ENCODE measurements at regions not wholly inside any gene's neighbourhood (a gene's known extent, or its start where the extent isn't known, plus 50 kb on each side); places are given as distances from the start of the nearest gene placed in this dataset.

DNA sequence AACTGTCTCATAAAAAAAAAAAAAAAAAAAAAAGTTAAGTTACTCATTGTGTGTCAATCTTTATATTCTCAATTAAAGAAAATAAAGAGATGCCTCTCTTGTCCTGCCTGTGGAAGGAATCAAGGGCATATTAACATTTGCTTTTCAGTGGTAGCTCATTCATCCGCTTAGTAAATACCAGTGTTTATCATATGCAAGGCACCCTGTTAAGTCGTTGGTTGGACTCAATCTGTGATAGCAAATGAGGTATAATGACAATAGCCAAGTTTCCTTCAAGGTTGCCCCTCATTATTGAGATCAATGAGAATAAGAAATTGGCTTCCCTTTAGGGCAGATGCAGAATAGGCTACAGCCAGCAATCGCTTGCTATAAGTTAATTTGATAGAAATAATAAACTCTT lies 812.7 kb upstream of the COBL start:
- Histone ChIP-seq H3K27ac (ENCODE audit: low read depth, low read length) (no peak overlapping the region), H4K20me1 (replicated peaks in 1 of 2; ENCODE audit: control insufficient read depth in 1 of 2, insufficient read depth in 2 of 2, low read length in 2 of 2) (no peaks in the 10 kb centered on the region), H2AK5ac (ENCODE audit: low read depth, low read length) (no peak overlapping the region), H3K9ac (replicated peaks in 1 of 4; ENCODE audit: extremely low read depth in 1 of 4, low read depth in 3 of 4, low read length in 3 of 4) (no peak overlapping the region), H3K27me3 (replicated peaks in 1 of 4; ENCODE audit: control insufficient read depth in 3 of 4, extremely low read depth in 1 of 4, insufficient read depth in 3 of 4, low read length in 3 of 4) (no peaks in the 10 kb centered on the region), H3K36me3 (ENCODE audit: control insufficient read depth in 2 of 4, insufficient read depth in 4 of 4, low read length in 3 of 4) (no peaks in the 10 kb centered on the region), H3K4me1 (replicated peaks in 1 of 4; ENCODE audit: control insufficient read depth in 3 of 4, insufficient read depth in 4 of 4, low read length in 3 of 4) (peaks cover 0 to 5% (median 0%) of the 10 kb centered on the region in 4 experiments; a peak in 1 of 7 replicates), H3K4me2 (ENCODE audit: insufficient read depth in 1 of 2, low read depth in 2 of 2, low read length in 2 of 2) (no peak overlapping the region), H2BK120ac (replicated peaks; ENCODE audit: low read depth, low read length) (no peak overlapping the region), H4K91ac (replicated peaks; ENCODE audit: insufficient read length, low read length) (no peak overlapping the region), H2AFZ (ENCODE audit: low read length) (no peak overlapping the region), H2BK5ac (ENCODE audit: low read depth, low read length) (no peak overlapping the region), H3K79me1 (ENCODE audit: low read depth, low read length) (no peaks in the 10 kb centered on the region), H2BK12ac (ENCODE audit: low read depth, low read length) (no peak overlapping the region), H3K14ac (ENCODE audit: insufficient read length) (no peak overlapping the region), H3K4me3 (ENCODE audit: extremely low read depth in 1 of 4, insufficient read depth in 2 of 4, low read depth in 3 of 4, low read length in 4 of 4) (no peak overlapping the region), H3K23me2 (ENCODE audit: low read depth, low read length) (no peaks in the 10 kb centered on the region), H2BK15ac (ENCODE audit: low read length) (no peak overlapping the region), H2BK20ac (ENCODE audit: low read length) (no peak overlapping the region), H3K18ac (ENCODE audit: extremely low read depth, low read length) (no peak overlapping the region), H3K4ac (replicated peaks; ENCODE audit: insufficient read length, low read depth, low read length) (no peak overlapping the region), H3K23ac (ENCODE audit: insufficient read length) (no peak overlapping the region), H3K9me3 (ENCODE audit: insufficient read depth in 2 of 2, low read depth in 1 of 2, low read length in 1 of 2) (no peaks in the 10 kb centered on the region; a peak in 1 of 4 replicates), H3K79me2 (ENCODE audit: control insufficient read depth in 1 of 2, insufficient read depth in 2 of 2, low read length in 2 of 2) (no peaks in the 10 kb centered on the region), H4K5ac (ENCODE audit: insufficient read length, low read depth, low read length) (no peak overlapping the region), H3K56ac (replicated peaks; ENCODE audit: insufficient read length, low read depth, low read length) (no peak overlapping the region), H4K8ac (ENCODE audit: extremely low read depth, insufficient read depth, low read length) (no peak overlapping the region)
- ChIA-PET POLR2A (ENCODE audit: partially characterized antibody) (no interaction called here), CTCF (ENCODE audit: partially characterized antibody) (interaction anchor here (0.7 kb wide), 1 partner anchor 124 kb away, joined by 5 read pairs; no protein-coding TSS in a partner anchor)
- WGBS, 2 experiments (ENCODE audit: extremely low coverage in 1 of 2, insufficient coverage in 1 of 2, insufficient read length in 1 of 2, insufficient replicate concordance in 2 of 2, low coverage in 1 of 2, low lambda C conversion rate in 2 of 2, missing lambda C conversion rate in 1 of 2): 40% methylated on average over 3 of the region's 3 CpGs; no CpG with 5 or more reads in 1 of the 2 experiments
- FAIRE-seq: no peak
- no peak for DNase-seq (ENCODE audit: low read depth in 1 of 2, low spot score in 2 of 2)
- TF ChIP-seq SP4 (IDR thresholded peaks at IDR 0.05; ENCODE audit: low read length) (no peak), RBBP5 (IDR thresholded peaks at IDR 0.05; ENCODE audit: borderline replicate concordance, low read depth, low read length) (no peak), CHD1 (IDR thresholded peaks at IDR 0.05; ENCODE audit: low read depth, low read length) (no peak), RAD21 (IDR thresholded peaks at IDR 0.05 in 1 of 2, conservative IDR thresholded peaks at IDR 0.05 in 1 of 2; ENCODE audit: low read depth in 2 of 2, low read length in 2 of 2) (no peak), POU5F1 (IDR thresholded peaks at IDR 0.05; ENCODE audit: low read depth, low read length) (no peak), POLR2AphosphoS5 (IDR thresholded peaks at IDR 0.05; ENCODE audit: low read depth, low read length) (no peak), SIN3A (conservative IDR thresholded peaks at IDR 0.05 in 1 of 2, IDR thresholded peaks at IDR 0.05 in 1 of 2; ENCODE audit: low read depth in 1 of 2, low read length in 2 of 2) (no peak), BACH1 (IDR thresholded peaks at IDR 0.05; ENCODE audit: low read length) (no peak), NANOG (IDR thresholded peaks at IDR 0.05; ENCODE audit: insufficient read depth, low read depth, low read length, poor library complexity, severe bottlenecking) (no peak), BCL11A (IDR thresholded peaks at IDR 0.05; ENCODE audit: low read depth in 2 of 2, low read length in 2 of 2) (no peak), ZNF274 (IDR thresholded peaks at IDR 0.05; ENCODE audit: borderline replicate concordance, extremely low read depth, low read length) (no peak), PHF8 (conservative IDR thresholded peaks at IDR 0.05; ENCODE audit: low read depth, low read length) (no peak)
- TF ChIP-seq, protein P1, sequence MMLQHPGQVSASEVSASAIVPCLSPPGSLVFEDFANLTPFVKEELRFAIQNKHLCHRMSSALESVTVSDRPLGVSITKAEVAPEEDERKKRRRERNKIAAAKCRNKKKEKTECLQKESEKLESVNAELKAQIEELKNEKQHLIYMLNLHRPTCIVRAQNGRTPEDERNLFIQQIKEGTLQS (IDR thresholded peaks at IDR 0.05; ENCODE audit: insufficient read depth, low read depth, low read length): no peak
- TF ChIP-seq, protein P2, sequence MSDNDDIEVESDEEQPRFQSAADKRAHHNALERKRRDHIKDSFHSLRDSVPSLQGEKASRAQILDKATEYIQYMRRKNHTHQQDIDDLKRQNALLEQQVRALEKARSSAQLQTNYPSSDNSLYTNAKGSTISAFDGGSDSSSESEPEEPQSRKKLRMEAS (IDR thresholded peaks at IDR 0.05): no peak

All from H1 (cell line).